GM12878 (cell line): ENCODE measurements at regions not wholly inside any gene's neighbourhood (a gene's known extent, or its start where the extent isn't known, plus 50 kb on each side); places are given as distances from the start of the nearest gene placed in this dataset.

Experiments
- ATAC-seq: fragments of 200-7000 bp; cut with Tn5 transposase; 3 replicates; pipeline ENCODE4 v1.9.1; 2020; ENCODE audit warnings: mild to moderate bottlenecking, moderate library complexity
- BruUV-seq: library from RNA; stranded (reverse); fragments of 400-500 nt; replicated peaks from 2 replicates; lab custom pipeline; 2021; lab: Mats Ljungman, UMichigan
- CTCF ChIA-PET: fragments of 300-600 bp; sonication (Branson Sonifier 250); formaldehyde crosslinking; extraction: SDS; loops from one replicate; lab custom pipeline; 2021; ENCODE audit warnings: inconsistent platforms; lab: Yijun Ruan, JAX
- POLR2A ChIA-PET: fragments of 350-600 bp; formaldehyde crosslinking; extraction: SDS; loops from one replicate; lab custom pipeline; 2021; ENCODE audit warnings: inconsistent platforms; lab: Charles Lee
- RAD21 ChIA-PET: fragments of 300-600 bp; sonication (Branson Sonifier 250); formaldehyde crosslinking; loops from one replicate; lab custom pipeline; 2023; ENCODE audit warnings: antibody characterized with exemption; ENCODE audit not compliant: unreplicated experiment; lab: Charles Lee
- SMC1A ChIA-PET: fragments of 300-600 bp; sonication (Branson Sonifier 250); formaldehyde crosslinking; loops from one replicate; lab custom pipeline; 2023; ENCODE audit not compliant: unreplicated experiment, uncharacterized antibody; lab: Charles Lee
- DNase-seq: peaks from one replicate; pipeline ENCODE4 v3.0.0-alpha.2; 2011; ENCODE audit warnings: low read depth, low spot score
- FAIRE-seq: peaks from 3 replicates; lab custom pipeline; 2011; peaks lifted over from hg19 to GRCh38; lab: Jason Lieb, UNC
- H2AFZ ChIP-seq: 2 replicates; pipeline ENCODE4 v1.6.0; 2011; ENCODE audit warnings: low read depth, low read length, control low read depth; ENCODE audit not compliant: control insufficient read depth
- H3K27ac ChIP-seq: 2 replicates; pipeline ENCODE4 v1.5.1; 2011; ENCODE audit warnings: control low read depth; ENCODE audit not compliant: control insufficient read depth, insufficient read depth
- H3K27me3 ChIP-seq, 2 experiments: replicated peaks in 1 of 2; 2 replicates each; pipeline versions ENCODE4 v1.6.0 to v1.6.1; 2011; ENCODE audit warnings: low read length in 1 of 2; ENCODE audit not compliant: control insufficient read depth in 2 of 2, insufficient read depth in 2 of 2
- H3K36me3 ChIP-seq, 2 experiments: 2 replicates each; pipeline ENCODE4 v1.5.1; 2011; ENCODE audit warnings: low read length in 1 of 2; ENCODE audit not compliant: control insufficient read depth in 2 of 2, insufficient read depth in 2 of 2
- H3K4me1 ChIP-seq: 2 replicates; pipeline ENCODE4 v1.6.1; 2011; ENCODE audit warnings: mild to moderate bottlenecking, low read length, moderate library complexity, mixed read lengths; ENCODE audit not compliant: control insufficient read depth, insufficient read depth
- H3K4me2 ChIP-seq: 2 replicates; pipeline ENCODE4 v1.6.0; 2011; ENCODE audit warnings: control low read depth; ENCODE audit not compliant: control insufficient read depth, insufficient read depth
- H3K4me3 ChIP-seq: fragments of 200-600 bp; sonication (generic); 2 replicates; pipeline ENCODE4 v1.5.1; 2016
- H3K79me2 ChIP-seq: 2 replicates; pipeline ENCODE4 v1.6.0; 2011; ENCODE audit warnings: low read length; ENCODE audit not compliant: control insufficient read depth, insufficient read depth
- H3K9ac ChIP-seq: 2 replicates; pipeline ENCODE4 v1.8.0; 2011; ENCODE audit warnings: low read length, control low read depth, mixed read lengths; ENCODE audit not compliant: control insufficient read depth, insufficient read depth
- H3K9me3 ChIP-seq: replicated peaks from 3 replicates; pipeline ENCODE4 v1.5.1; 2011; ENCODE audit warnings: mild to moderate bottlenecking, low read length; ENCODE audit not compliant: control insufficient read depth, insufficient read depth
- H4K20me1 ChIP-seq: 2 replicates; pipeline ENCODE4 v1.6.0; 2011; ENCODE audit not compliant: control insufficient read depth, insufficient read depth
- BHLHE40 ChIP-seq, 2 experiments: fragments of 450-650 bp in 1 of 2; IDR thresholded peaks; 2 replicates each; pipeline ENCODE4 v1.6.1; 2011 to 2017; ENCODE audit warnings: low read depth in 2 of 2, borderline replicate concordance in 1 of 2, improper control_type of control experiment in 1 of 2, low read length in 1 of 2, mild to moderate bottlenecking in 1 of 2
- CEBPZ ChIP-seq: fragments of 150-350 bp; IDR thresholded peaks from 2 replicates; pipeline ENCODE4 v1.6.1; 2016; ENCODE audit warnings: low read depth, low read length
- CHD4 ChIP-seq: fragments of 200-600 bp; sonication (generic); IDR thresholded peaks from 2 replicates; pipeline ENCODE4 v1.6.1; 2016; ENCODE audit warnings: mild to moderate bottlenecking
- CREB1 ChIP-seq: IDR thresholded peaks from 2 replicates; pipeline ENCODE4 v1.6.1; 2012; ENCODE audit warnings: low read depth, mild to moderate bottlenecking, inconsistent platforms
- HDGF ChIP-seq: fragments of 450-650 bp; IDR thresholded peaks from 2 replicates; pipeline ENCODE4 v1.6.1; 2016; ENCODE audit warnings: antibody characterized with exemption
- JUND ChIP-seq: IDR thresholded peaks from 2 replicates; pipeline ENCODE4 v1.6.1; 2012; ENCODE audit warnings: low read depth, mild to moderate bottlenecking, low read length, improper control_type of control experiment, moderate library complexity
- MYB ChIP-seq: fragments of 150-350 bp; IDR thresholded peaks from 2 replicates; pipeline ENCODE4 v1.6.1; 2014; ENCODE audit warnings: mild to moderate bottlenecking, low read depth, low read length, borderline replicate concordance
- NFIC ChIP-seq: IDR thresholded peaks from 2 replicates; pipeline ENCODE4 v1.6.1; 2012; ENCODE audit warnings: low read depth, mild to moderate bottlenecking, inconsistent platforms, low read length, moderate library complexity
- POLR2AphosphoS5 ChIP-seq: IDR thresholded peaks from 2 replicates; pipeline ENCODE4 v1.6.1; 2011; ENCODE audit warnings: mild to moderate bottlenecking, low read length, inconsistent platforms
- RAD51 ChIP-seq: fragments of 450-650 bp; IDR thresholded peaks from 2 replicates; pipeline ENCODE4 v1.6.1; 2016; ENCODE audit warnings: moderate library complexity, mild to moderate bottlenecking, inconsistent platforms
- SMC3 ChIP-seq: IDR thresholded peaks from 2 replicates; pipeline ENCODE4 v1.6.1; 2011; ENCODE audit warnings: low read length, improper control_type of control experiment, borderline replicate concordance
- SREBF2 ChIP-seq: IDR thresholded peaks from 2 replicates; pipeline ENCODE4 v1.6.1; 2012; ENCODE audit warnings: mild to moderate bottlenecking, low read length
- SRF ChIP-seq, 2 experiments: IDR thresholded peaks; 2 replicates each; pipeline ENCODE4 v1.6.1; 2011; ENCODE audit warnings: low read depth in 2 of 2, low read length in 2 of 2, mild to moderate bottlenecking in 1 of 2, moderate library complexity in 1 of 2
- TCF3 ChIP-seq: IDR thresholded peaks from 2 replicates; pipeline ENCODE4 v1.6.1; 2012; ENCODE audit warnings: low read depth, mild to moderate bottlenecking, low read length, borderline replicate concordance; ENCODE audit not compliant: insufficient read depth
- ZBTB33 ChIP-seq: fragments of 450-650 bp; IDR thresholded peaks from 2 replicates; pipeline ENCODE4 v1.6.1; 2017; ENCODE audit warnings: mild to moderate bottlenecking
- ZSCAN29 ChIP-seq: fragments of 450-650 bp; IDR thresholded peaks from 2 replicates; pipeline ENCODE4 v1.6.1; 2017; ENCODE audit warnings: mild to moderate bottlenecking, moderate library complexity
- ZZZ3 ChIP-seq: IDR thresholded peaks from 2 replicates; pipeline ENCODE4 v1.6.1; 2011; ENCODE audit warnings: low read depth; ENCODE audit not compliant: control insufficient read depth, insufficient read length
- WGBS: methylation state at CpG from one replicate; pipeline ENCODE4 v1.1.6; 2016; ENCODE audit warnings: low lambda C conversion rate; ENCODE audit not compliant: insufficient replicate concordance, insufficient coverage; ENCODE audit errors: missing lambda C conversion rate; 5-methylcytosine and 5-hydroxymethylcytosine counted together
- in situ Hi-C: fragments of 300-500 bp; cut with MboI; formaldehyde crosslinking; loops from 9 replicates; pipeline ENCODE4 v1.14.3; 2018; ENCODE audit warnings: mixed read lengths
- intact Hi-C: fragments of 100-400 bp; cut with micrococcal nuclease; formaldehyde crosslinking; loops from one replicate; pipeline ENCODE4 v1.14.2; 2022; ENCODE audit not compliant: unreplicated experiment
- TF ChIP-seq, protein P1 (sequence below): fragments of 450-650 bp; IDR thresholded peaks from 2 replicates; pipeline ENCODE4 v1.6.1; 2017; ENCODE audit warnings: low read depth, mild to moderate bottlenecking, moderate library complexity

GRCh38 chr1:101313356-101313755 is 76.5 kb downstream of the S1PR1 start:
- Histone ChIP-seq H3K4me1 (peaks cover 40% of the 10 kb centered on the region), H3K9ac (no peak overlapping the region), H3K79me2 (peaks cover 6% of the 10 kb centered on the region), H3K9me3 (peaks cover 2% of the 10 kb centered on the region; the same call in 2 of the 3 replicates), H2AFZ (no peak overlapping the region), H4K20me1 (no peaks in the 10 kb centered on the region), H3K36me3 (no peaks in the 10 kb centered on the region), H3K27ac (no peak overlapping the region), H3K4me2 (no peak overlapping the region), H3K27me3 (no peaks in the 10 kb centered on the region), H3K4me3 (no peak overlapping the region)
- in situ Hi-C loops (loop anchor here (5.0 kb wide), 1 partner anchor 44 kb away; no protein-coding TSS in a partner anchor), intact Hi-C loops (no loop called here)
- ChIA-PET RAD21 (interaction anchor here (1.3 to 14.6 kb wide), 8 partner anchors 9 to 123 kb away, joined by 4 to 308 read pairs (median 98); no protein-coding TSS in a partner anchor), SMC1A (interaction anchor here (1.0 to 16.8 kb wide), 13 partner anchors 11 to 135 kb away, joined by 3 to 275 read pairs (median 20); no protein-coding TSS in a partner anchor), CTCF (interaction anchor here (0.6 to 12.4 kb wide), 12 partner anchors 23 to 839 kb away, joined by 3 to 166 read pairs (median 4); no protein-coding TSS in a partner anchor), POLR2A (interaction anchor here (0.6 to 2.5 kb wide), 4 partner anchors 16 to 82 kb away, joined by 3 to 9 read pairs (median 4); no protein-coding TSS in a partner anchor)
- over 99% methylated on average over 7 of the region's 7 CpGs for WGBS
- no peak for FAIRE-seq
- TF ChIP-seq SRF (IDR thresholded peaks at IDR 0.05; ENCODE audit: low read depth in 2 of 2, low read length in 2 of 2) (no peak), JUND (no peak), TCF3 (no peak), ZSCAN29 (no peak), MYB (no peak), HDGF (no peak), NFIC (no peak), ZZZ3 (no peak), SMC3 (no peak), CHD4 (no peak), BHLHE40 (IDR thresholded peaks at IDR 0.05; ENCODE audit: borderline replicate concordance in 1 of 2, low read depth in 2 of 2, low read length in 1 of 2) (no peak), RAD51 (no peak), ZBTB33 (no peak), SREBF2 (no peak), POLR2AphosphoS5 (no peak), CEBPZ (no peak), CREB1 (no peak)
- TF ChIP-seq, protein P1, sequence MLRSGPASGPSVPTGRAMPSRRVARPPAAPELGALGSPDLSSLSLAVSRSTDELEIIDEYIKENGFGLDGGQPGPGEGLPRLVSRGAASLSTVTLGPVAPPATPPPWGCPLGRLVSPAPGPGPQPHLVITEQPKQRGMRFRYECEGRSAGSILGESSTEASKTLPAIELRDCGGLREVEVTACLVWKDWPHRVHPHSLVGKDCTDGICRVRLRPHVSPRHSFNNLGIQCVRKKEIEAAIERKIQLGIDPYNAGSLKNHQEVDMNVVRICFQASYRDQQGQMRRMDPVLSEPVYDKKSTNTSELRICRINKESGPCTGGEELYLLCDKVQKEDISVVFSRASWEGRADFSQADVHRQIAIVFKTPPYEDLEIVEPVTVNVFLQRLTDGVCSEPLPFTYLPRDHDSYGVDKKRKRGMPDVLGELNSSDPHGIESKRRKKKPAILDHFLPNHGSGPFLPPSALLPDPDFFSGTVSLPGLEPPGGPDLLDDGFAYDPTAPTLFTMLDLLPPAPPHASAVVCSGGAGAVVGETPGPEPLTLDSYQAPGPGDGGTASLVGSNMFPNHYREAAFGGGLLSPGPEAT: no peak
- DNase-seq: no peak
- no TSS peak for BruUV-seq
- ATAC-seq: no peak
